ENCODE measurements at regions not wholly inside any gene's neighbourhood (a gene's known extent, or its start where the extent isn't known, plus 50 kb on each side); places are given as distances from the start of the nearest gene placed in this dataset.

GRCh38 chr2:163173591-163173990 is 335.0 kb upstream of the KCNH7 start:
- Histone ChIP-seq H3K27me3 (no peaks in the 10 kb centered on the region), H3K4me1 (no peaks in the 10 kb centered on the region), H3K36me3 (no peaks in the 10 kb centered on the region), H3K9me3 (no peaks in the 10 kb centered on the region), H3K27ac (no peak overlapping the region), H3K4me3 (no peak overlapping the region)
- TF ChIP-seq, protein P1, sequence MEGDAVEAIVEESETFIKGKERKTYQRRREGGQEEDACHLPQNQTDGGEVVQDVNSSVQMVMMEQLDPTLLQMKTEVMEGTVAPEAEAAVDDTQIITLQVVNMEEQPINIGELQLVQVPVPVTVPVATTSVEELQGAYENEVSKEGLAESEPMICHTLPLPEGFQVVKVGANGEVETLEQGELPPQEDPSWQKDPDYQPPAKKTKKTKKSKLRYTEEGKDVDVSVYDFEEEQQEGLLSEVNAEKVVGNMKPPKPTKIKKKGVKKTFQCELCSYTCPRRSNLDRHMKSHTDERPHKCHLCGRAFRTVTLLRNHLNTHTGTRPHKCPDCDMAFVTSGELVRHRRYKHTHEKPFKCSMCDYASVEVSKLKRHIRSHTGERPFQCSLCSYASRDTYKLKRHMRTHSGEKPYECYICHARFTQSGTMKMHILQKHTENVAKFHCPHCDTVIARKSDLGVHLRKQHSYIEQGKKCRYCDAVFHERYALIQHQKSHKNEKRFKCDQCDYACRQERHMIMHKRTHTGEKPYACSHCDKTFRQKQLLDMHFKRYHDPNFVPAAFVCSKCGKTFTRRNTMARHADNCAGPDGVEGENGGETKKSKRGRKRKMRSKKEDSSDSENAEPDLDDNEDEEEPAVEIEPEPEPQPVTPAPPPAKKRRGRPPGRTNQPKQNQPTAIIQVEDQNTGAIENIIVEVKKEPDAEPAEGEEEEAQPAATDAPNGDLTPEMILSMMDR (IDR thresholded peaks at IDR 0.05 in 4 of 5, conservative IDR thresholded peaks at IDR 0.05 in 1 of 5) = no peak
- TF ChIP-seq POLR2A (IDR thresholded peaks at IDR 0.05) = no peak
- in situ Hi-C loops (cut with MboI; ENCODE audit: low sequenced_read_pairs in 4 of 4) (loop anchor here in 1 of 4 donors (25.0 kb wide), 1 partner anchor 1314 kb away; no protein-coding TSS in a partner anchor), intact Hi-C loops (cut with DNase I; ENCODE audit: low total_unique reads) (no loop called here)
- no peak for DNase-seq
- no peak for ATAC-seq

DNA sequence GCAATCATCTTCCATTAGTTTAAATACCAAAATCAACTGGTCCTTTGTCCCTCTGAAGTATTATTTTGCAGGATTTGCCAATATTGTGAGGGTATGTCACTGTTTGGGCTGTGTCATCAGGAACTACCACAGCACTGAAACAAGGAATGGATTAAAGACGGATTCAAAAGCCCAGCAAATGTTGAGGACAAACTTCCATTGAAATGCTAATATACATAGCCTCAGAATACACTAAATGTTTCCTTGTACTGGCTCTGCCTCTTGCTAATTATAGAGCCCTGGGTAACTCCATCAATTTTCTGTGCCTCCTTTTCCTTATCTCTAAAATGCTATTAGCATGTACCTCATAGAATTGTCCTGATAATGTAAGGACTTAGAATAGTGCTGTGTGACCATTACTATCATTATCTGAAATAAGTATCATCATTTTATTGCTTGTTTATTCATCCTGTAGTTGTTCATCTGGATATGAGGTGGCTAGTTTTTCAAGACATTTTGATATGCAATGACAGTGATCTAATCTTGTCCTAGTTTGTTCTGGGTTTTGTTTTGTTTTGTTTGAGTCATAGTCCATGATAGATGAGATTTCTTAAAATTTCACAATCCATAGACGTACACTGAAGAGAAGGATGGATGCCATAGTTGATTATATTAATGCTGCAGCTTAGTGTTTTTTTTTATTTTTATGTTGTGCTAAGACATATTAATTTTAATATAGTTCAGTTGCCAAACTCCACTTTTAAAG is 333.4 kb upstream of the KCNH7 start:
- no peaks in the 10 kb centered on the region for H3K27me3 ChIP-seq
- H3K27ac ChIP-seq = no peak overlapping the region
- no peaks in the 10 kb centered on the region for H3K36me3 ChIP-seq
- TF ChIP-seq, protein P1 (IDR thresholded peaks at IDR 0.05 in 4 of 5, conservative IDR thresholded peaks at IDR 0.05 in 1 of 5) = no peak
- TF ChIP-seq POLR2A (IDR thresholded peaks at IDR 0.05) = no peak
- no peaks in the 10 kb centered on the region for H3K4me1 ChIP-seq
- H3K9me3 ChIP-seq = no peaks in the 10 kb centered on the region
- no peak for DNase-seq
- in situ Hi-C loops (cut with MboI; ENCODE audit: low sequenced_read_pairs in 4 of 4) = loop anchor here in 1 of 4 donors (25.0 kb wide), 1 partner anchor 1315 kb away; no protein-coding TSS in a partner anchor
- no peak overlapping the region for H3K4me3 ChIP-seq
- no peak for ATAC-seq
- intact Hi-C loops (cut with DNase I; ENCODE audit: low total_unique reads) = no loop called here

GRCh38 chr2:163157891-163158496 is 319.4 kb upstream of the KCNH7 start:
- Histone ChIP-seq H3K9me3 (no peaks in the 10 kb centered on the region), H3K36me3 (no peaks in the 10 kb centered on the region), H3K4me3 (no peak overlapping the region), H3K27ac (no peak overlapping the region), H3K27me3 (no peaks in the 10 kb centered on the region), H3K4me1 (no peaks in the 10 kb centered on the region)
- in situ Hi-C loops (cut with MboI; ENCODE audit: low sequenced_read_pairs in 4 of 4) = loop anchor here in 1 of 4 donors (25.0 kb wide), 1 partner anchor 1329 kb away; no protein-coding TSS in a partner anchor
- intact Hi-C loops (cut with DNase I; ENCODE audit: low total_unique reads) = no loop called here
- ATAC-seq (no peak), DNase-seq (no peak)
- no peak for TF ChIP-seq POLR2A (IDR thresholded peaks at IDR 0.05)
- TF ChIP-seq, protein P1 (IDR thresholded peaks at IDR 0.05 in 4 of 5, conservative IDR thresholded peaks at IDR 0.05 in 1 of 5) = no peak

DNA sequence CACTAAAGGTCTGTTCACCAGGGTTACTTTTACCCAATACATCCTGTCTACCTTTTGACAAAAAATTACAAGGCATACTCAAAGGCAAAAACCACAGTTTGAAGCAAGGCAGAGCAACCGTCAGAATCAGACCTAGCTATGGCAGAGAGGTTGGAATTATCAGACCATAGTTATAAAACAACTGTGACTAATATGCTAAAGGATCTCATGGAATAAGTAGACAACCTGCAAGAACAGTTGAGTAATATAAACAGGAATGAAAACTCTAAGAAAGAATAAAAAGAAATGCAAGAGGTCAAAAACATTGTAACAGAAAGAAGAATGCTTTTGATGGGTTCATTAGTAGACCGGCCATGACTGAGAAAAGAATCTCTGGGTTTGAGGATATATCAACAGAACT is 318.8 kb upstream of the KCNH7 start:
- intact Hi-C loops (cut with DNase I; ENCODE audit: low total_unique reads) = no loop called here
- in situ Hi-C loops (cut with MboI; ENCODE audit: low sequenced_read_pairs in 4 of 4) = loop anchor here in 1 of 4 donors (25.0 kb wide), 1 partner anchor 1330 kb away; no protein-coding TSS in a partner anchor
- no peaks in the 10 kb centered on the region for H3K9me3 ChIP-seq
- H3K4me1 ChIP-seq = no peaks in the 10 kb centered on the region
- H3K27ac ChIP-seq = no peak overlapping the region
- ATAC-seq (no peak), DNase-seq (no peak)
- H3K27me3 ChIP-seq = no peaks in the 10 kb centered on the region
- H3K4me3 ChIP-seq = no peak overlapping the region
- no peaks in the 10 kb centered on the region for H3K36me3 ChIP-seq
- TF ChIP-seq, protein P1 (IDR thresholded peaks at IDR 0.05 in 4 of 5, conservative IDR thresholded peaks at IDR 0.05 in 1 of 5) = no peak
- TF ChIP-seq POLR2A (IDR thresholded peaks at IDR 0.05) = no peak
